CMK (cell line): ENCODE measurements at regions not wholly inside any gene's neighbourhood (a gene's known extent, or its start where the extent isn't known, plus 50 kb on each side); places are given as distances from the start of the nearest gene placed in this dataset.

Experiments
- DNase-seq: peaks from one replicate; pipeline ENCODE4 v3.0.0-alpha.2; 2010; ENCODE audit warnings: low read depth

- DNase-seq: no peak
Observed at GRCh38 chr5:125394661-125395280, 648.3 kb upstream of the ZNF608 start.

GRCh38 chr5:125396462-125396861, 650.0 kb upstream of the ZNF608 start:
- DNase-seq: no peak

- no peak for DNase-seq
Observed at GRCh38 chr5:125398466-125398865, 652.0 kb upstream of the ZNF608 start.

- DNase-seq: no peak
Observed at GRCh38 chr5:125399885-125400284, 653.4 kb upstream of the ZNF608 start.

- no peak for DNase-seq
Observed at GRCh38 chr5:125401724-125402622, 655.5 kb upstream of the ZNF608 start.

- no peak for DNase-seq
Observed at GRCh38 chr5:125402787-125403186, 656.3 kb upstream of the ZNF608 start.

GRCh38 chr5:125404056-125404455, 657.6 kb upstream of the ZNF608 start:
- no peak for DNase-seq

- no peak for DNase-seq
Observed at GRCh38 chr5:125408448-125409233, 662.2 kb upstream of the ZNF608 start.

GRCh38 chr5:125409234-125409860, 662.9 kb upstream of the ZNF608 start:
- DNase-seq: no peak

- DNase-seq: no peak
Observed at GRCh38 chr5:125409861-125410536, 663.6 kb upstream of the ZNF608 start.

- DNase-seq: no peak
Observed at GRCh38 chr5:125410537-125411070, 664.2 kb upstream of the ZNF608 start.

- no peak for DNase-seq
Observed at GRCh38 chr5:125411071-125411743, 664.8 kb upstream of the ZNF608 start.

GRCh38 chr5:125411744-125412560, 665.5 kb upstream of the ZNF608 start:
- DNase-seq: no peak

GRCh38 chr5:125412561-125413495, 666.4 kb upstream of the ZNF608 start:
- no peak for DNase-seq

GRCh38 chr5:125413496-125414274, 667.2 kb upstream of the ZNF608 start:
- no peak for DNase-seq

- DNase-seq: no peak
Observed at GRCh38 chr5:125415126-125415525, 668.7 kb upstream of the ZNF608 start.

- no peak for DNase-seq
Observed at GRCh38 chr5:125416055-125416454, 669.6 kb upstream of the ZNF608 start.

- DNase-seq: no peak
Observed at GRCh38 chr5:125421006-125421405, 674.6 kb upstream of the ZNF608 start.
